H9 (cell line): ENCODE measurements at regions not wholly inside any gene's neighbourhood (a gene's known extent, or its start where the extent isn't known, plus 50 kb on each side); places are given as distances from the start of the nearest gene placed in this dataset.

Source experiments
- DNase-seq: peaks from one replicate; pipeline ENCODE4 v3.0.0-alpha.2; 2017
- H2AFZ ChIP-seq: one replicate; pipeline ENCODE4 v1.6.1; 2013; ENCODE audit warnings: mild to moderate bottlenecking, low read length, control low read depth, moderate library complexity
- H2AK5ac ChIP-seq: 2 replicates; pipeline ENCODE4 v1.6.1; 2013; ENCODE audit warnings: low read length, control low read depth, mixed read lengths; ENCODE audit not compliant: insufficient read length
- H2BK120ac ChIP-seq: one replicate; pipeline ENCODE4 v1.6.1; 2013; ENCODE audit warnings: low read depth, mild to moderate bottlenecking, low read length, control low read depth, inconsistent platforms; ENCODE audit not compliant: poor library complexity, severe bottlenecking
- H2BK12ac ChIP-seq: 2 replicates; pipeline ENCODE4 v1.6.1; 2013; ENCODE audit warnings: low read length, control low read depth, mixed read lengths, low read depth; ENCODE audit not compliant: insufficient read length
- H2BK15ac ChIP-seq: 2 replicates; pipeline ENCODE4 v1.6.1; 2013; ENCODE audit warnings: low read depth, low read length, control low read depth
- H2BK20ac ChIP-seq: one replicate; pipeline ENCODE4 v1.6.1; 2013; ENCODE audit warnings: low read depth, mild to moderate bottlenecking, low read length, control low read depth, inconsistent platforms; ENCODE audit not compliant: poor library complexity, severe bottlenecking
- H2BK5ac ChIP-seq: 2 replicates; pipeline ENCODE4 v1.6.1; 2013; ENCODE audit warnings: low read length, control low read depth, mixed read lengths; ENCODE audit not compliant: insufficient read length
- H3K14ac ChIP-seq: 2 replicates; pipeline ENCODE4 v1.6.1; 2013; ENCODE audit warnings: low read length, control low read depth; ENCODE audit not compliant: insufficient read depth
- H3K18ac ChIP-seq: 2 replicates; pipeline ENCODE4 v1.6.1; 2013; ENCODE audit warnings: low read depth, mild to moderate bottlenecking, mixed read lengths, low read length, control low read depth; ENCODE audit not compliant: insufficient read length
- H3K23ac ChIP-seq: 2 replicates; pipeline ENCODE4 v1.6.1; 2013; ENCODE audit warnings: low read length, control low read depth, mixed read lengths, low read depth; ENCODE audit not compliant: insufficient read length
- H3K23me2 ChIP-seq: 2 replicates; pipeline ENCODE4 v1.6.1; 2013; ENCODE audit warnings: low read depth, mild to moderate bottlenecking, mixed read lengths, low read length, control low read depth; ENCODE audit not compliant: insufficient read length, poor library complexity, severe bottlenecking
- H3K27ac ChIP-seq: 2 replicates; pipeline ENCODE4 v1.5.1; 2013; ENCODE audit warnings: low read length, control low read depth, mixed read lengths, low read depth; ENCODE audit not compliant: insufficient read length
- H3K27me3 ChIP-seq: 2 replicates; pipeline ENCODE4 v1.6.1; 2013; ENCODE audit warnings: low read length, control low read depth, inconsistent platforms; ENCODE audit not compliant: insufficient read depth
- H3K4ac ChIP-seq: 2 replicates; pipeline ENCODE4 v1.6.1; 2013; ENCODE audit warnings: low read depth, mild to moderate bottlenecking, control low read depth, inconsistent platforms, low read length, moderate library complexity
- H3K4me1 ChIP-seq: 2 replicates; pipeline ENCODE4 v1.6.1; 2013; ENCODE audit warnings: low read length, control low read depth, inconsistent platforms; ENCODE audit not compliant: insufficient read depth
- H3K4me2 ChIP-seq: 2 replicates; pipeline ENCODE4 v1.6.1; 2013; ENCODE audit warnings: low read length, control low read depth, mixed read lengths; ENCODE audit not compliant: insufficient read length, insufficient read depth
- H3K56ac ChIP-seq: 2 replicates; pipeline ENCODE4 v1.6.1; 2013; ENCODE audit warnings: low read depth, mild to moderate bottlenecking, mixed read lengths, low read length, control low read depth; ENCODE audit not compliant: insufficient read length
- H3K79me1 ChIP-seq: 2 replicates; pipeline ENCODE4 v1.6.1; 2013; ENCODE audit warnings: low read depth, mild to moderate bottlenecking, moderate library complexity, low read length, control low read depth, inconsistent platforms; ENCODE audit not compliant: insufficient read depth, poor library complexity, severe bottlenecking
- H3K79me2 ChIP-seq: 2 replicates; pipeline ENCODE4 v1.6.1; 2013; ENCODE audit warnings: low read length, control low read depth, inconsistent platforms; ENCODE audit not compliant: insufficient read depth
- H3K9ac ChIP-seq: 2 replicates; pipeline ENCODE4 v1.6.1; 2013; ENCODE audit warnings: low read length, control low read depth, mixed read lengths; ENCODE audit not compliant: insufficient read length; ENCODE audit errors: extremely low read depth
- H3K9me3 ChIP-seq: one replicate; pipeline ENCODE4 v1.6.1; 2013; ENCODE audit warnings: low read depth, low read length, inconsistent platforms; ENCODE audit not compliant: control insufficient read depth
- H3T11ph ChIP-seq: one replicate; pipeline ENCODE4 v1.6.1; 2013; ENCODE audit warnings: mild to moderate bottlenecking, low read length, control low read depth, inconsistent platforms
- H4K20me1 ChIP-seq: one replicate; pipeline ENCODE4 v1.6.1; 2013; ENCODE audit not compliant: control insufficient read depth, insufficient read length, insufficient read depth
- H4K5ac ChIP-seq: 2 replicates; pipeline ENCODE4 v1.6.1; 2013; ENCODE audit warnings: low read depth, mild to moderate bottlenecking, mixed read lengths, low read length, control low read depth; ENCODE audit not compliant: insufficient read length
- H4K8ac ChIP-seq: replicated peaks from 2 replicates; pipeline ENCODE4 v1.6.1; 2013; ENCODE audit warnings: low read length, control low read depth, mixed read lengths, low read depth; ENCODE audit not compliant: insufficient read length
- H4K91ac ChIP-seq: 2 replicates; pipeline ENCODE4 v1.6.1; 2013; ENCODE audit warnings: low read depth, mild to moderate bottlenecking, moderate library complexity, mixed read lengths, low read length, control low read depth; ENCODE audit not compliant: insufficient read length
- H3K27ac Mint-ChIP-seq, 3 experiments: 2 replicates in 2 of 3; 3 replicates in 1 of 3; pipeline ENCODE4 v1.8.0; 2020 to 2021; ENCODE audit warnings: mixed read lengths in 3 of 3, mild to moderate bottlenecking in 1 of 3, moderate library complexity in 1 of 3
- H3K27me3 Mint-ChIP-seq: 2 replicates; pipeline ENCODE4 v1.8.0; 2021; ENCODE audit warnings: low read depth, mild to moderate bottlenecking, moderate library complexity, mixed read lengths
- H3K36me3 Mint-ChIP-seq, 3 experiments: 2 replicates in 2 of 3; 3 replicates in 1 of 3; pipeline ENCODE4 v1.8.0; 2020 to 2021; ENCODE audit warnings: low read depth in 3 of 3, mixed read lengths in 3 of 3; ENCODE audit not compliant: insufficient read depth in 1 of 3
- H3K4me1 Mint-ChIP-seq, 2 experiments: 2 replicates each; pipeline ENCODE4 v1.8.0; 2020; ENCODE audit warnings: mixed read lengths in 2 of 2
- H3K4me3 Mint-ChIP-seq, 2 experiments: 2 replicates in 1 of 2; 3 replicates in 1 of 2; pipeline ENCODE4 v1.8.0; 2020 to 2021; ENCODE audit warnings: mild to moderate bottlenecking in 2 of 2, mixed read lengths in 2 of 2, moderate library complexity in 1 of 2
- H3K9me3 Mint-ChIP-seq, 2 experiments: 2 replicates in 1 of 2; 3 replicates in 1 of 2; pipeline ENCODE4 v1.8.0; 2020; ENCODE audit warnings: mild to moderate bottlenecking in 2 of 2, mixed read lengths in 2 of 2, moderate library complexity in 1 of 2
- CTCF ChIP-seq: fragments of 200-600 bp; sonication (generic); conservative IDR thresholded peaks from 3 replicates; pipeline ENCODE4 v1.8.0; 2021; ENCODE audit warnings: antibody characterized with exemption, mild to moderate bottlenecking
- WGBS: extraction: QIAGEN DNeasy Blood & Tissue Kit; methylation state at CpG from one replicate; pipeline ENCODE4 v1.1.7; 2013; ENCODE audit warnings: missing lambda C conversion rate, low lambda C conversion rate, mixed read lengths; ENCODE audit not compliant: insufficient read length; ENCODE audit errors: extremely low coverage; 5-methylcytosine and 5-hydroxymethylcytosine counted together

- H3K4me2 ChIP-seq = no peak overlapping the region
- no peak for TF ChIP-seq CTCF
- H2AK5ac ChIP-seq = no peak overlapping the region
- Mint-ChIP-seq H3K36me3 (no peaks in the 10 kb centered on the region), H3K9me3 (no peaks in the 10 kb centered on the region), H3K4me3 (no peak overlapping the region), H3K27ac (no peak overlapping the region; a peak in 1 of 7 replicates), H3K27me3 (peaks cover 19% of the 10 kb centered on the region), H3K4me1 (peaks cover 17 to 24% of the 10 kb centered on the region in 2 experiments)
- H3K27ac ChIP-seq = no peak overlapping the region
- WGBS = no CpG with 5 or more reads among the region's 18 CpGs
- no peak overlapping the region for H3K4ac ChIP-seq
- no peak overlapping the region for H2BK120ac ChIP-seq
- H2BK15ac ChIP-seq = no peak overlapping the region
- no peaks in the 10 kb centered on the region for H4K20me1 ChIP-seq
- no peak overlapping the region; the same call in 1 of the 2 replicates for H3K14ac ChIP-seq
- no peak overlapping the region for H4K5ac ChIP-seq
- no peak overlapping the region for H2BK12ac ChIP-seq
- no peak overlapping the region for H3K23ac ChIP-seq
- no peak overlapping the region for H3K9ac ChIP-seq
- no peak overlapping the region for H2BK20ac ChIP-seq
- no peaks in the 10 kb centered on the region for H3K79me1 ChIP-seq
- no peak overlapping the region for H3K56ac ChIP-seq
- H3K79me2 ChIP-seq = no peaks in the 10 kb centered on the region
- H4K8ac ChIP-seq = no peak overlapping the region
- no peak overlapping the region for H3K18ac ChIP-seq
- H3K23me2 ChIP-seq = no peaks in the 10 kb centered on the region
- 0 out of 2 replicates have a peak, but pooled peaks cover 2% of the 10 kb centered on the region for H3K4me1 ChIP-seq
- no peaks in the 10 kb centered on the region for H3K9me3 ChIP-seq
- no peaks in the 10 kb centered on the region for H3K27me3 ChIP-seq
- H4K91ac ChIP-seq = no peak overlapping the region
- no peak overlapping the region for H2AFZ ChIP-seq
- H3T11ph ChIP-seq = no peak overlapping the region
- H2BK5ac ChIP-seq = no peak overlapping the region
- peak; percentile 18 for DNase-seq
These were observed 150.2 kb upstream of the VSTM2B start for GRCh38 chr19:29375429-29376119.
